T-helper 17 cell (primary cell): ENCODE measurements at regions not wholly inside any gene's neighbourhood (a gene's known extent, or its start where the extent isn't known, plus 50 kb on each side); places are given as distances from the start of the nearest gene placed in this dataset.

Source experiments
- ATAC-seq: fragments of 150-1000 bp; cut with Tn5 transposase; 2 replicates; pipeline ENCODE4 v1.10.0; 2021; ENCODE audit warnings: mild to moderate bottlenecking, moderate library complexity
- DNase-seq, 3 donors: peaks; one replicate each; pipeline versions ENCODE4 v3.0.0 to v3.0.0-alpha.2; 2020 to 2021
- H3K9me3 ChIP-seq: one replicate; pipeline ENCODE4 v1.7.0; 2013; ENCODE audit warnings: low read length, mild to moderate bottlenecking; ENCODE audit not compliant: control insufficient read depth, poor library complexity, severe bottlenecking
- H3K27ac Mint-ChIP-seq: one replicate; pipeline ENCODE4 v1.8.0; 2022; ENCODE audit warnings: mild to moderate bottlenecking, moderate library complexity, mixed read lengths
- H3K27me3 Mint-ChIP-seq: one replicate; pipeline ENCODE4 v1.8.0; 2022; ENCODE audit warnings: mixed read lengths
- H3K36me3 Mint-ChIP-seq: one replicate; pipeline ENCODE4 v1.8.0; 2022; ENCODE audit warnings: low read depth, mixed read lengths
- H3K4me1 Mint-ChIP-seq: one replicate; pipeline ENCODE4 v1.8.0; 2022; ENCODE audit warnings: mild to moderate bottlenecking, mixed read lengths
- H3K4me3 Mint-ChIP-seq: one replicate; pipeline ENCODE4 v1.8.0; 2022; ENCODE audit warnings: mild to moderate bottlenecking, moderate library complexity, mixed read lengths

GRCh38 chrX:124493984-124494383 lies 147.6 kb downstream of the SH2D1A start:
- no peaks in the 10 kb centered on the region for H3K9me3 ChIP-seq
- Mint-ChIP-seq H3K27me3 (no peaks in the 10 kb centered on the region), H3K27ac (no peak overlapping the region), H3K36me3 (no peaks in the 10 kb centered on the region), H3K4me3 (no peak overlapping the region), H3K4me1 (no peaks in the 10 kb centered on the region)
- DNase-seq (no peak), ATAC-seq (no peak)

DNA sequence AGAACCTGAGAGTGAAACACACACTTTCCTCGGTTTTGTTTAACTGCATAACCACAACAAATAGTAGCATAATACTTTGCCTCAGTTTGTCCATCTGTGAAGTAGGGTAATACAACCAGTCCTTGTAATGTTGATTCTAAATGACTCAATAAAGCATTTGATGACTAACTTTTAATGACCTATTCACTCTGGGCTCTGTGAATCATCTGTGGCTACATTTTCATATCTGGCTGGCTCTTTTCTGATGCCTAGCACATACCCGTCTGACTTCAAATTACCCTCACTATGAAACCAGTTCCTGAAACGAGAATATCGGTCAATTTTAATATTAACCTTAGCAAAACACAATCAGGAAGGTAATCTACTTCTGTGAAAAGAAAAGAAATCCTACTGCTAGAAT lies 151.0 kb downstream of the SH2D1A start:
- Mint-ChIP-seq H3K27ac (no peak overlapping the region), H3K4me3 (no peak overlapping the region), H3K4me1 (no peaks in the 10 kb centered on the region), H3K36me3 (no peaks in the 10 kb centered on the region), H3K27me3 (no peaks in the 10 kb centered on the region)
- no peaks in the 10 kb centered on the region for H3K9me3 ChIP-seq
- DNase-seq (no peak), ATAC-seq (no peak)

GRCh38 chrX:124501586-124501985 lies 155.2 kb downstream of the SH2D1A start:
- H3K9me3 ChIP-seq, result no peaks in the 10 kb centered on the region
- no peak for ATAC-seq
- Mint-ChIP-seq H3K4me3 (no peak overlapping the region), H3K27me3 (no peaks in the 10 kb centered on the region), H3K4me1 (no peaks in the 10 kb centered on the region), H3K27ac (no peak overlapping the region), H3K36me3 (no peaks in the 10 kb centered on the region)
- DNase-seq, result no peak

GRCh38 chrX:124502166-124502565 lies 155.8 kb downstream of the SH2D1A start:
- Mint-ChIP-seq H3K27ac (no peak overlapping the region), H3K36me3 (no peaks in the 10 kb centered on the region), H3K4me3 (no peak overlapping the region), H3K4me1 (no peaks in the 10 kb centered on the region), H3K27me3 (no peaks in the 10 kb centered on the region)
- H3K9me3 ChIP-seq, result no peaks in the 10 kb centered on the region
- DNase-seq, result no peak
- ATAC-seq, result no peak

DNA sequence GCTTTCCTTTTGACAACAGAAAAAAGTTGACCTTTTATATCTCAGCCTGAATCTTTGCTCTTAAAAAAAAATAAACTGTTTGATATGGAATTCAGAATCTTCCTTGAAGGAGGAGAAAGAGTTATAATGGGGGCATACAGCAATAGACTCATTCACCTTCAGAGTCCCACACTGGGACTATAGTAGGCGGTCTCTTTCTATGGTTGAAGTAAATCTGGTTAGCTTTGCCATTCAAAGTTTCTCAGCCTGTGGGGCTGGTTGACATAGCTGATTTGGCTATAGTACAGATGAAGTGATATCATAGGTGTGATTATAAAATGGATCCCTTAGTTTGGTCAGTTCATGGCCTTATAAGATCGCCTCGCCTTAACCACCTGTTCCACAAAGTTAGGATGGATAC lies 156.2 kb downstream of the SH2D1A start:
- ATAC-seq (no peak), DNase-seq (no peak)
- no peak overlapping the region for H3K4me3 Mint-ChIP-seq
- no peak overlapping the region for H3K27ac Mint-ChIP-seq
- H3K36me3 Mint-ChIP-seq, result no peaks in the 10 kb centered on the region
- no peaks in the 10 kb centered on the region for H3K4me1 Mint-ChIP-seq
- H3K9me3 ChIP-seq, result no peaks in the 10 kb centered on the region
- no peaks in the 10 kb centered on the region for H3K27me3 Mint-ChIP-seq

DNA sequence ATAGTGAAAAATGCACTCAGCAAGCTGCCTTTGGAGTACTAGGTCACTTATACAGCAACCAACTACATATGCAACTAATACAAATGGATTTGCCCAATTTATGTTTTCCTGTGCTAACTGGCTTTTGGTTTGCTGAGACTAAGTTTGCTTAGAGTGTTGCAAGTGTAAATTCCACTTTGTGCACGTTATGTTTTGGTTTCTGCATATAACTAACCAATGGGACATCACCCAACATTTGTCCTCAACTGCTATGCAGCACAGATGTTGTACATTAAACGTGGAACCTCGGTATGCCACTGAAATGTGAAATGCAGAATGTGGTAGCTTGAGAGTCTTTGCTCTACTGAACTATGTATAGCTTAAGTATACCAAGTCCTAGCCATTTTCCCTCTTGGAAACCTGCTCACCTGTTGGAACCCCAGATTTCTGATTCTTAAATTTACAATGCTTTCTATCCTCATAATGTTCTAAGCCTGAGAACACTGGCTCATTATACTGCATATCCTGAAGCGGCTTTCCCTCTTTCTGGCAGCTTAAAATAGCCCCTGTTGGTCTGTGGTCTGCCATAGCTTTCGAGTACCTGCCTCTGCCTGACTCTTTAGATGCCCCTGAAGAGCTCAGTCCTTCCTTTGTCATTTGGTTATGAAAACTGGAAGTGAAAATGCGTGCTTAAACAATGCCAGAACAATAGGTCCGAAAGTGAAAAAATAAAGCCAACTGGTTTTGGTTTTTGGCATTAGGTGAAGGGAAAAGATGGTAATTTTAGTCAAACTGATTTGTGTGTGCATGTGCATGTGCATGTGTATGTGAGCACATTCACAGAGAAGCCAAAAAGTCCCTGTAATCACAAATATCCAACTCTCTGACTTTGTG lies 158.0 kb downstream of the SH2D1A start:
- Mint-ChIP-seq H3K4me1 (no peaks in the 10 kb centered on the region), H3K36me3 (no peaks in the 10 kb centered on the region), H3K4me3 (no peak overlapping the region), H3K27me3 (no peaks in the 10 kb centered on the region), H3K27ac (no peak overlapping the region)
- DNase-seq, result no peak
- no peak for ATAC-seq
- no peaks in the 10 kb centered on the region for H3K9me3 ChIP-seq

- Mint-ChIP-seq H3K4me3 (no peak overlapping the region), H3K27ac (no peak overlapping the region), H3K27me3 (no peaks in the 10 kb centered on the region), H3K4me1 (no peaks in the 10 kb centered on the region), H3K36me3 (no peaks in the 10 kb centered on the region)
- no peak for DNase-seq
- no peak for ATAC-seq
- H3K9me3 ChIP-seq, result no peaks in the 10 kb centered on the region
Observed at GRCh38 chrX:124506066-124506465, 159.7 kb downstream of the SH2D1A start.

DNA sequence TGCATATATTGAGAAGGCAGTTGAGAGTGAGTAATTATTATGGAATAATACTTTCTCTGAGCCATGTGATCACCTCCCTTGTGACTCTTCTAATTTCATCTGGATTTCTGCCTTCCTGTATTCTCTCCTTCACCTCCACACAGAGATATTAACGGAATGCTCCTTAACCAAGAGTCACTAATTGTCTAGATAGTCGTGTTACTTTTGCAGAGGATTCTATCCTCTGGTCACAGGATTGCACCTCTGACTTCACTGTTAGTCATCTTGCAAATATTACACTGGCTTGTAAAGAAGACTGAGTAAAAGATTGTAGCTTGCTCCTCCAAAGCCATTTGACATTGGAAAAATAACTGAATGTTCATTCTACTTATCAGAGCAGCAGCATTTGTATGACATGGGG lies 160.9 kb downstream of the SH2D1A start:
- H3K4me1 Mint-ChIP-seq, result no peaks in the 10 kb centered on the region
- H3K9me3 ChIP-seq, result no peaks in the 10 kb centered on the region

DNA sequence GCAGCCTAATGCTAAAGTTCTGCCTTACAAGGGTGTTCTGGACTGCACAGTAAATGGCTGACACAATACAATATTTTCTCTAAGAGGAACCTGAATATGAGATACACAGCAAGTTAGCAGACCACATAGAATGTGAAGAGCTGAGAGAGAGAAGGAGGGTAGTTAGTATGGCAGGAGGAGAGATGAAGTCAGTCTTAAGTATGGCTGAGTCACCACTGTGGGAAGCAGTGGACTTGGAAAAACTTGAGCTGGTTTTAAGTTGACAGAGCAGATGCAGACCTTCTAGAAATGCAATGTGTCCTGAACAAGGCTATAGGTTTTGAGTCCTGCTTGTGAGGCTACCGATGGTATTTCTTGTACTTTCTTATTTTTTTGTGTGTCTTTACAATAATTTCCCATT lies 172.5 kb downstream of the SH2D1A start:
- no peak overlapping the region for H3K27ac Mint-ChIP-seq
- H3K9me3 ChIP-seq, result no peaks in the 10 kb centered on the region
- H3K36me3 Mint-ChIP-seq, result peaks cover 2% of the 10 kb centered on the region
- DNase-seq (no peak), ATAC-seq (no peak)
- no peak overlapping the region for H3K4me3 Mint-ChIP-seq
- H3K4me1 Mint-ChIP-seq, result no peaks in the 10 kb centered on the region
- H3K27me3 Mint-ChIP-seq, result no peaks in the 10 kb centered on the region

More for the DNA sequence above, 160.9 kb downstream of the SH2D1A start:
- DNase-seq (no peak), ATAC-seq (no peak)
- H3K27me3 Mint-ChIP-seq, result no peaks in the 10 kb centered on the region
- no peak overlapping the region for H3K27ac Mint-ChIP-seq
- H3K36me3 Mint-ChIP-seq, result no peaks in the 10 kb centered on the region
- no peak overlapping the region for H3K4me3 Mint-ChIP-seq

DNA sequence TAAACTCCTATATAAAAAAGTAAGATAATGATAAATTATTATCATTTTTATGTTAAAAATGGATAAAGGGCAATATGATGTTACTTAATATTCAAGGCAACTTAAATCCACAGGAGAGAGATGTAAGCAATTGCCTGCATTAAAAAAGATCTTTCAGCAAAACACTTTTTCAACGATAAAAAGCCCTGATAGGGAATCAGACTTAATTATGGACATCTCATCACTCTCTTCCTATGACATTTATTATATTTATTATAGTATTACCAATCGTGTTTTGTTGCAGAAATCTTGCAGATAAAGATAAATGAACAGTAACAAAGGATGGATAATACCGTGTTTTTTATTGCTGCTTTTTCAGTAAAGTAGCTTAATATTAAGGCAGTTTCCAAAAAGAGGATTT lies 178.5 kb downstream of the SH2D1A start:
- Mint-ChIP-seq H3K27me3 (no peaks in the 10 kb centered on the region), H3K4me3 (no peak overlapping the region), H3K36me3 (no peaks in the 10 kb centered on the region), H3K4me1 (no peaks in the 10 kb centered on the region), H3K27ac (no peak overlapping the region)
- H3K9me3 ChIP-seq, result no peaks in the 10 kb centered on the region
- no peak for ATAC-seq
- DNase-seq, result no peak

DNA sequence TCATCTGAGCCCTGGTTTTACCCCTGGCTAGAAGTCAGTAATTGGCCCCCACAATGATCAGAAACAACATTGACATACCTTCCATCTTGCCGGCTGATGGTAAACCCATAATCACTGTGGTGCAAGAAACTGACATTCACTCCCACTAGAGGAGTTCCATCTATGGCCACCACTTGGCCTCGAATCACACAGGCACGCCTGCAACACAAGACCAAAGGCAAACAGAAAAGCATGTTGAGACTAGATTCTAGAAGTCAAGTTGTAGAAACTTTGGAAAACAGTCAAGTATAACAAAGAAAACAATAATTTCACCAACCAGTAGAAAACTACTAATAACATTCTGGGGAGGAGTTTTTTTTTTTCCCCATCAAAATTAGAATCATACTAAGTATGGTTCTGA lies 183.4 kb downstream of the SH2D1A start:
- H3K27ac Mint-ChIP-seq, result no peak overlapping the region

DNA sequence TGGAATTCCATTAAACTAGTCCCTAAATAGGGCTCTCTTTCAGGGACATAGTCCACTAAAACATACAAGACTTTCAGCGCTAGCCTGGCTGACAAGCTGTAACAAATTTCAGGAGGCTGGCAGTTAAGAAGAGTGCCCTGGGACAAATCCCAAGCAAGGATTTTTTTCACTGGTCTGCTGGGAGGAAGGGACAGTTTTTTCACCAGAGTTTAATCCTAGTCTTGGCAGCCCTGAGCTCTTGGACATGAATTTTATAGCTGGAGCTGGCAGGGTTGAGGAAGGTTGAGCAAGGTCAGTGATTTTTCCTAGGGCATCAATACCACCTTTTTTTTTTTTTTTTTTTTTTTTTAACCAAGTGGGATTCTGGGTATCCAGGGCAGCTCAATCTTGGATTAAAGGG lies 184.4 kb downstream of the SH2D1A start:
- Mint-ChIP-seq H3K4me1 (no peaks in the 10 kb centered on the region), H3K4me3 (no peak overlapping the region), H3K36me3 (no peaks in the 10 kb centered on the region), H3K27ac (no peak overlapping the region), H3K27me3 (no peaks in the 10 kb centered on the region)
- H3K9me3 ChIP-seq, result no peaks in the 10 kb centered on the region
- no peak for DNase-seq
- no peak for ATAC-seq

More for the DNA sequence above, 183.4 kb downstream of the SH2D1A start:
- Mint-ChIP-seq H3K27me3 (no peaks in the 10 kb centered on the region), H3K4me3 (no peak overlapping the region), H3K4me1 (no peaks in the 10 kb centered on the region), H3K36me3 (no peaks in the 10 kb centered on the region)
- ATAC-seq (no peak), DNase-seq (no peak)
- no peaks in the 10 kb centered on the region for H3K9me3 ChIP-seq

DNA sequence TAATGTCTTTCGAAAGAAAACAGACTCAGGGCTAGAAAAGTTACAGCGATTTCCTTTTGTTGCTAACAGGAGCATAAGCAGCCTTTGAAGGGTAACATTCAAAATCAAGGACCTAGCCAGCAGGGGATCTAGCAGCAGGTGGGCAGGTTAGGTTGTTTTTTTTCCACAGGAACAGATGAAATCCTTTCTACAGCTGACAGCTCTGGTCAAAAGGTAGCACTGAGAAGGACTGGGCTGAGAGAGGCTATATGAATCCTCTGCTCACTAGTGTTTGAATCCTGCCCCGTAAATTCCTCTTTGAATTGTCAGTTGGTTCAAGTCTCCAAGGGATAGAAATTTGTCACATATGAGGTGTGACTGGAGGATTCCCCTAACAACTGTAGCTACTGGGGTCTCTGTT lies 188.2 kb downstream of the SH2D1A start:
- Mint-ChIP-seq H3K4me1 (no peaks in the 10 kb centered on the region), H3K4me3 (no peak overlapping the region), H3K36me3 (no peaks in the 10 kb centered on the region), H3K27me3 (no peaks in the 10 kb centered on the region), H3K27ac (no peak overlapping the region)
- DNase-seq (no peak), ATAC-seq (no peak)
- no peaks in the 10 kb centered on the region for H3K9me3 ChIP-seq

DNA sequence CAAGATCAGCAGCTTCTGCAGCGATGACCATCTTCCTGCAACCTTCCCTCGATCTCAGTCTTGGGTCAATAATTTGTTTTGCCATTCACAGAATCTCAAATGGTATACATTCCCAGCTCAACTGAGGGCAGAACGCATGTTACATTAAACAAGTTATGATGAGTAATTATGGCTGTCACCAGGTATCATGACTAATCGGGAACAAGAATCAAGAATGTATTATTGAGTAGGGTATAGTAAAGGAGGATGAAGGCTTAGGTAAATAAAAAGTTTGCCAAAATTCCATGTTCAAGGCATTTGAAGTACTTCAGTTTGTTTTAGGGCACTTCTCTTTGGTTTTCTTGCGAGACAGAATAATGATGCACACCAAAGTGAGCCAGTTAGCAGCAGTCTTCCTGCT lies 194.1 kb downstream of the SH2D1A start:
- Mint-ChIP-seq H3K36me3 (no peaks in the 10 kb centered on the region), H3K4me3 (no peak overlapping the region), H3K27me3 (no peaks in the 10 kb centered on the region), H3K4me1 (no peaks in the 10 kb centered on the region), H3K27ac (no peak overlapping the region)
- H3K9me3 ChIP-seq, result no peaks in the 10 kb centered on the region
- no peak for ATAC-seq
- no peak for DNase-seq
